GM21723 (cell line): ENCODE measurements at regions not wholly inside any gene's neighbourhood (a gene's known extent, or its start where the extent isn't known, plus 50 kb on each side); places are given as distances from the start of the nearest gene placed in this dataset.
"Not testable (repeated sequence)": the region's sequence is repeated elsewhere in the genome, so short reads cannot be mapped to it uniquely, and the experiment has no call there.

Source experiments
- ATAC-seq: cut with Tn5 transposase; IDR thresholded peaks from one replicate; pipeline ENCODE4 v1.9.1; 2021; ENCODE audit warnings: mild to moderate bottlenecking, moderate library complexity; ENCODE audit not compliant: unreplicated experiment

DNA sequence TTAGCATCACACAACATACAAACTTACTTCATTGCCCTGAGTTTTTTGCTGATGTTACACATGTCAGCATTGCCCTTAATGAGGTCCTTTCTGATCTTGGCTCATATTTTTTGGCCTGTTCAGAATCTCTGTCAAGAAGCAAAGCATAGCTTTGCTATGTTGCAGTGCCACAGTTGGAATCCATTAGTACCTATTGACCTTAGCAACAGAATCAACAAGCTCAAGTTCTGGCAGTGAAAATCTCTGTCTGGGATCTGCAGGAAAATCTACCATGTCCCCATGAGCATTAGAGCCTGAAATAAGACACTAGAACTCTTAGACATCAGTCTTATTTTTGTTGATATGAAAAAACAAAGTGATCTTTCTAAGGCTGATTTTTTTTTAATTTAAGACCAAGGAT lies 105.6 kb upstream of the FHL2 start:
- ATAC-seq: no peak

- ATAC-seq: no peak
Measured at GRCh38 chr2:105502625-105503334, 103.9 kb upstream of the FHL2 start.

- ATAC-seq: no peak
Measured at GRCh38 chr2:105498281-105498846, 99.5 kb upstream of the FHL2 start.

DNA sequence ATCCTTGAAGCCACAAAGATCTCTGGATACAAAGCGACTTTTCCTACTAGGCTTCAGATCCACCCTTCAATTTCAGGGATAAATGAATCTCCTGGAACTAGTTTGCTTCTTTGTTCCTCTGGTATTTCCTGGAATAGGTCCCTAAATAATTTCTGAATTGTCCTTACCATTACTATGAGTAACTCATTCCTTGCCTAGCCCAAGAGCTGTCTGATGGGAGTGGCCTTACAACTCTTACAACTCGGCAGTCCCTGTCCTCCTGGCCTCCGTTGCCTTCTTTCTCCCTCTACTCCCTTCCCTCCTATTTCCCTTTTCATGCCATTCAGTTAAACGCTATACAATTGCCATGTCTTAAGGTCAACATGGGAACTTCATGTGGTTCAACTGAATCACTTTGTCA lies 98.2 kb upstream of the FHL2 start:
- ATAC-seq: no peak

DNA sequence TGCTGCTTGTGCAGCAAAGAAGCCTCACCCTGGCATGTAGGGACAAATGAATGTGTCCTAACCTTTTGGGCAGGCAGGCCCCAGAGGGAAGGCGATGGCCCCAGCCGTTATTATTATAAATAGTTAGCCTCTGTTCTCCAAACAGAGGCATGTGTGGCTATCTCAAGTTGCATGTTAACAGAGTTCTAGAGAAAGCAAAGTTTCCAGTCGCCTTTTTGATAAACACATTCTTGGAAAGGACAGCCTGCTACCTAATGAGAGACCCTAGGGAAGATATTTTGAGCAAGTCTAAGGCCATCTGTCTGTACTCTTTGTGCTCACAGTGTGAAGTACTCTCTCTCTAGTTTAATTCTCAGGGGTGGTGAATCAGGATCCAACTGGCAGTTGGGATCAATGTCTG lies 97.4 kb upstream of the FHL2 start:
- no peak for ATAC-seq

DNA sequence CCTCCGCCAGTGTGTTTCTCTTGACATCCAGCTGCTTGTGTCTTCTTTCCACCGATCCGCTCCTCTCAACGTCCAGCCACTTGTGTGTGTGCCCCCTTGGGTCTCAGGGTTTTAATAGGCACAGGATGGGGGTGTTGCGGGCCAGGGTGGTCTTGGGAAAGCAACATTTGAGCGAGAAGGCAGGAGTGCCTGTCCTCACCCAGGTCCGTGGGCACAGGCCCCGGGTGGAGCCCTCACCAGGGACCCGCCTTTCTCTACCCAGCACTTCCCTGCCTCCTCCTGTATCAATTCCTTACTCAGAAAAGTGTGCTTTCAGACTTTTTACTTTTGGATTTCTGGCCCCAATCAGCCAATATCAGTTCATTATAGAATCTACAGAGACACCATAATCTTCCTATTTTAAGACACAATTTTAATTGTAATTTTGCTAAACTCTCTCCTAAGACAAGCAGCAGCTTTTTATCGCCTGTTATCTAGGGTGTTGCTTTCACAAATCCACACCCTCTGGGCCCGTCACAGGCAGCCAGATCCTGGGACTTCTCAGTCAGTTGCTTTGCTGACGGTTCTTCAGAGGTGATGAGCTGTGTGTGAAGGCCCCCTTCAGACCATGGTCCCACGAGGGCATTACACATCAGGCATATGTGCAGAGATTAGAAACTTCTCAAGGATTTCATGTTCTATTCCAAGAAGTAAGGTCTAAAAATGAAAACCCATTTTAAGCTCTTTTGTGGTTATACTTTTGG lies 96.0 kb upstream of the FHL2 start:
- no peak for ATAC-seq

- no peak for ATAC-seq
Measured at GRCh38 chr2:105490956-105491355, 92.1 kb upstream of the FHL2 start.

- no peak for ATAC-seq
Measured at GRCh38 chr2:105490204-105490603, 91.4 kb upstream of the FHL2 start.

DNA sequence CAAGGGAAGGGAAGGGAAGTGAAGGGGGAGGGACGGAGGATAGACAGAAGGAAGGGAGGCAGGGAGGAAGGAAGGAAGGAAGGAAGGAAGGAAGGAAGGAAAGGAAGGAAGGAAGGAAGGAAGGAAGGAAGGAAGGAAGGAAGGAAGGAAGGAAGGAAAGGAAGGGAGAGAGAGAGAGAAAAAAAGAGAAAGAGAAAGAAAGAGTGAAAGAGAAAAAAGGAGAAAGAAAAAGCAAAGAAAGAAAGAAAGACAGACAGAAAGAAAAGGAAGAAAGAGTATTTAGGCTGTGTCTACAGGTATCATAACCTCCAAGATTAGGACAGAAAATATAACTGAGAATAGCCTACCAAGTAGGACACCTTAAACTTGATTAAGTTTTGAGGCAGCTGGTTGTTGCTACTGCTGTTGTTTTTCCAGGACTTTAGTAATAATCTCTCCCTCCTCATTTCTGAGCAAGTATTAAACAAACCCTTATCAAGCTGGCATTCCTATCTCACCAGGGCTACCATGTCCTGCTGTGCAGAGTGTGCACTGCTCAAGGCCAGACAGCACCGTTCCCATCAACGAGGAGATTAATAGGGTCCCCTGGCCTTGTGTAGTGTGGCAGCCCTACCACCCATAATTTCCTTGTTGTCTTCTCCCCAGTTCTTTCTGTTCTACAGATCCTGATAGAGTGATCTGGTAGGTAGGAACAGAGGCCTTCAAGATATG lies 90.5 kb upstream of the FHL2 start:
- ATAC-seq: no peak

- ATAC-seq: no peak
Measured at GRCh38 chr2:105488285-105488684, 89.4 kb upstream of the FHL2 start.

GRCh38 chr2:105487142-105488069 lies 88.6 kb upstream of the FHL2 start:
- no peak for ATAC-seq

- ATAC-seq: no peak
Measured at GRCh38 chr2:105486762-105487141, 87.9 kb upstream of the FHL2 start.

- no peak for ATAC-seq
Measured at GRCh38 chr2:105478670-105479069, 79.8 kb upstream of the FHL2 start.

GRCh38 chr2:105477050-105477620 lies 78.3 kb upstream of the FHL2 start:
- ATAC-seq: not testable (repeated sequence)

- ATAC-seq: no peak
Measured at GRCh38 chr2:105473011-105473410, 74.2 kb upstream of the FHL2 start.

DNA sequence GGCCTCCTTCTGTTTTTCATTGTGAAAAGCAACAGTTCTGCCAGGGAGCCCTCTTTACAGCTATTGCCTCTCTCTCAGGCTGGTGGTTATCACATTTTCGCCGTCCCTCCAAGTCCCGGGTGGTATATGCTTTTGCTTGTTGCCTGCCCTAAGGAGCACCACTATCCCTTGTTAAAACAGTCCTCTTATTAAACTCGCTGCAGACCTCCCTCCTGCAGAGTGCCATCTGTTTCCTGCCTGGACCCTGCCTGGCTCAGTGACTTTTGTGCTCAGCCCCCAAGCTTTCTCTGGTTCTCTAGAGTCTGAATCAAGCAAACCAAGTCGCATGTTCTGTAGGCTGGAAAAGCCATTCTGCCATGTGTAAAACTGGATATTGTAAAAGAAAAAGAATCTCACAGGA lies 72.1 kb upstream of the FHL2 start:
- no peak for ATAC-seq

- no peak for ATAC-seq
Measured at GRCh38 chr2:105469781-105470180, 70.9 kb upstream of the FHL2 start.

DNA sequence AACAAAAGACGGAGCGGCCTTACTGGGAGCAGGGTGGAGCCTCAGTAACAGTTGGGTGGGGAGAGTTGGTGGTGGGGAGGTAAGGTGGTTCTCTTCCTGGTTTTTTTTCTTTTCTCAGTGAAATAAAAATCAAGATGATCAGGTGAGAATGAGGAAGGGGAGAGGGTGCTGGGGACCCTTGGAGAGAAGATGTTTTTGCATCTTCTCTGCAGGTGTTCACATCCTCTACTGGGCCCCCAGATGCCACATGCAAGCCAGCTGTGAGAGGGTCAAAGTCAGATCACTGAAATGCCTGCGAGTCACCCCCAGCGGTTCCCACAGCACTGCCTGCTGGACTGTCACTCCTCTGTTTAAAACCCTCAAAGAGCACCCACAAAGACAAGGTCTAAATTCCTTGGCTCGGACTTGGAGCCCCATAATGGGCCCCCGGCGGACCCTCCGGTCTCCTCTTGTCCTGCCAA lies 69.8 kb upstream of the FHL2 start:
- no peak for ATAC-seq

DNA sequence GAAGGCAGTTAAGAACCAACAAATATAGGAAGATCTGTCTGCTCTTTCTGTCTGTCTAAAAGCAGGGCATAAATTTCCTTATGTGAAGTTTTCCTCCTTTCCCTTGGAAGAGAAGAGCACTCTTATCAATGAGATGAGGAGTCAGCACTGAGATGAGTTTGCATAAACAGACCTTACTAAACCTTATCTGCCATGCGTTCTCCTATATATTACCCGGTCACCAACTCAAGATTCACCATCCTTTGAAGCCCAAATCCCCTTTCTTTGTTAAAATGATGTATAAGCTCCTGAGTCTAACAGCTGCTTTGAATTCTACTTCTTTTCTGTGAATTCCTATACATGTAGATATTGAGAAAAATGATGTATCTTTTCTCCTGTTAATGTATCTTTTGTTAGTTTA lies 65.5 kb upstream of the FHL2 start:
- ATAC-seq: no peak

- ATAC-seq: no peak
Measured at GRCh38 chr2:105460048-105460732, 61.3 kb upstream of the FHL2 start.
